ENCODE measurements at regions not wholly inside any gene's neighbourhood (a gene's known extent, or its start where the extent isn't known, plus 50 kb on each side); places are given as distances from the start of the nearest gene placed in this dataset.

- Histone ChIP-seq H3K27me3 (no peaks in the 10 kb centered on the region), H3K4me1 (no peaks in the 10 kb centered on the region), H3K27ac (no peak overlapping the region), H3K36me3 (no peaks in the 10 kb centered on the region), H3K9me3 (peaks cover 0 to under 1% (median 0%) of the 10 kb centered on the region in 12 donors), H3K4me3 (no peak overlapping the region)
- no peak for TF ChIP-seq POLR2A (IDR thresholded peaks at IDR 0.05)
- TF ChIP-seq, protein P1, sequence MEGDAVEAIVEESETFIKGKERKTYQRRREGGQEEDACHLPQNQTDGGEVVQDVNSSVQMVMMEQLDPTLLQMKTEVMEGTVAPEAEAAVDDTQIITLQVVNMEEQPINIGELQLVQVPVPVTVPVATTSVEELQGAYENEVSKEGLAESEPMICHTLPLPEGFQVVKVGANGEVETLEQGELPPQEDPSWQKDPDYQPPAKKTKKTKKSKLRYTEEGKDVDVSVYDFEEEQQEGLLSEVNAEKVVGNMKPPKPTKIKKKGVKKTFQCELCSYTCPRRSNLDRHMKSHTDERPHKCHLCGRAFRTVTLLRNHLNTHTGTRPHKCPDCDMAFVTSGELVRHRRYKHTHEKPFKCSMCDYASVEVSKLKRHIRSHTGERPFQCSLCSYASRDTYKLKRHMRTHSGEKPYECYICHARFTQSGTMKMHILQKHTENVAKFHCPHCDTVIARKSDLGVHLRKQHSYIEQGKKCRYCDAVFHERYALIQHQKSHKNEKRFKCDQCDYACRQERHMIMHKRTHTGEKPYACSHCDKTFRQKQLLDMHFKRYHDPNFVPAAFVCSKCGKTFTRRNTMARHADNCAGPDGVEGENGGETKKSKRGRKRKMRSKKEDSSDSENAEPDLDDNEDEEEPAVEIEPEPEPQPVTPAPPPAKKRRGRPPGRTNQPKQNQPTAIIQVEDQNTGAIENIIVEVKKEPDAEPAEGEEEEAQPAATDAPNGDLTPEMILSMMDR (IDR thresholded peaks at IDR 0.05) = no peak
- no peak for DNase-seq
- intact Hi-C loops (cut with DNase I) = loop anchor here in 1 of 10 donors (5.0 kb wide), 1 partner anchor 359 kb away; no protein-coding TSS in a partner anchor
- ATAC-seq = no peak
- WGBS, 4 donors = 50 to 67% (median 58%) methylated on average over 1 of the region's 1 CpG
These were observed 373.2 kb upstream of the MMS22L start for GRCh38 chr6:97656236-97656635.

GRCh38 chr6:97656706-97657350 is 373.8 kb upstream of the MMS22L start:
- ATAC-seq = no peak
- intact Hi-C loops (cut with DNase I) = loop anchor here in 1 of 10 donors (5.0 kb wide), 1 partner anchor 360 kb away; no protein-coding TSS in a partner anchor

DNA sequence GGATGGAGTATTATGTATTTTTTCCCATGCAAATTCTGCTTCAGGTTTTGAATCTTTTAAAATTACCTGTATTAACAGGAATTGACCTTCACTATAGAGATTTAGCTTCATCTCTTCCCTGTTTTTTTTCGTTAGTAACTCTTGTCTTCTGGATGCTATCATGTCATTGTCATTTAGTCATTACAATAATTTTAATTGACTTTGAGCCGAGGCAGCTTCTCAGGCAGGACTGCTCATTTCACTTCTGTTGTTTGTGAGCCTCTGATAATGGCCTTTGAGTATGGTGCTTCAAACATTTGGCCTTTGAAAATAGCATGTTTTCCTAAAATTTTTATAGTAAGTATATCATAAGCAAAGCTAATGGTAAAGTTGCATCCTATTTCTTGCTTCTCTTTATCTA is 375.1 kb upstream of the MMS22L start:
- H3K4me1 ChIP-seq = no peaks in the 10 kb centered on the region
- H3K4me3 ChIP-seq = no peak overlapping the region
- no peaks in the 10 kb centered on the region for H3K36me3 ChIP-seq
- WGBS, 4 donors = 39 to 74% (median 43%) methylated on average over 2 of the region's 2 CpGs
- intact Hi-C loops (cut with DNase I) = loop anchor here in 1 of 10 donors (5.0 kb wide), 1 partner anchor 361 kb away; no protein-coding TSS in a partner anchor
- H3K27ac ChIP-seq = no peak overlapping the region
- ATAC-seq = no peak
- TF ChIP-seq POLR2A (IDR thresholded peaks at IDR 0.05) = no peak
- TF ChIP-seq, protein P1 (IDR thresholded peaks at IDR 0.05) = no peak
- no peak for DNase-seq
- no peaks in the 10 kb centered on the region for H3K9me3 ChIP-seq
- H3K27me3 ChIP-seq = no peaks in the 10 kb centered on the region

More at GRCh38 chr6:97656706-97657350, 373.8 kb upstream of the MMS22L start:
- H3K4me1 ChIP-seq = no peaks in the 10 kb centered on the region
- no peaks in the 10 kb centered on the region for H3K36me3 ChIP-seq
- H3K9me3 ChIP-seq = no peaks in the 10 kb centered on the region
- 63 to 76% (median 67%) methylated on average over 8 of the region's 8 CpGs for WGBS, 4 donors
- TF ChIP-seq, protein P1 (IDR thresholded peaks at IDR 0.05) = no peak
- no peak for TF ChIP-seq POLR2A (IDR thresholded peaks at IDR 0.05)
- no peaks in the 10 kb centered on the region for H3K27me3 ChIP-seq
- DNase-seq = no peak
- no peak overlapping the region for H3K4me3 ChIP-seq
- H3K27ac ChIP-seq = no peak overlapping the region

DNA sequence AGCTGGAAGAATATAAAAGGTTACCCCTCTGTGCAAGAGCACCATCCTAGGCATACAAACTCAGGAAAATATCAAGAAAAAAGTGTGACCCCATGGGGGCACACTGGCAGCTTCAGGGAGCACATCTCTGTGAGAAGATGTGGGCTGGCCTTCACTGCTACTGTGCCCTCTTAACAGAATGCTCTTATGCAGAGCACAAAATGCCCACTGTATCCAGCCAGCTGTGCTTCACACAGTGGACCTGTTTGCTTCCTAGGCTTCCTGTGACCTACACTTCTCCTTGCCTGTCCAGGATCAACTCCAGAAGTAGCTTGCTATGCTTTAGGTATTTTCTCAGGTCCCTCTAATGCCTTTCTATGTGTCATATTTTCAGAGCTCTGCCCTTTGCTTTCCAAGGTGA is 380.2 kb upstream of the MMS22L start:
- Histone ChIP-seq H3K27ac (no peak overlapping the region), H3K4me1 (peaks cover 0 to 2% (median 0%) of the 10 kb centered on the region in 12 donors), H3K9me3 (no peaks in the 10 kb centered on the region), H3K4me3 (no peak overlapping the region), H3K36me3 (no peaks in the 10 kb centered on the region), H3K27me3 (no peaks in the 10 kb centered on the region)
- TF ChIP-seq, protein P1 (IDR thresholded peaks at IDR 0.05) = no peak
- no peak for TF ChIP-seq POLR2A (IDR thresholded peaks at IDR 0.05)
- intact Hi-C loops (cut with DNase I) = no loop called here
- ATAC-seq (no peak), DNase-seq (no peak)
